HG02798 (cell line): ENCODE measurements at regions not wholly inside any gene's neighbourhood (a gene's known extent, or its start where the extent isn't known, plus 50 kb on each side); places are given as distances from the start of the nearest gene placed in this dataset.

Source experiments
- ATAC-seq: cut with Tn5 transposase; IDR thresholded peaks from one replicate; pipeline ENCODE4 v1.9.1; 2021; ENCODE audit warnings: mild to moderate bottlenecking; ENCODE audit not compliant: unreplicated experiment, poor library complexity

- no peak for ATAC-seq
Measured at GRCh38 chr21:29228306-29228705, 70.4 kb upstream of the BACH1 start.

GRCh38 chr21:29230551-29231261 is 68.0 kb upstream of the BACH1 start:
- no peak for ATAC-seq

DNA sequence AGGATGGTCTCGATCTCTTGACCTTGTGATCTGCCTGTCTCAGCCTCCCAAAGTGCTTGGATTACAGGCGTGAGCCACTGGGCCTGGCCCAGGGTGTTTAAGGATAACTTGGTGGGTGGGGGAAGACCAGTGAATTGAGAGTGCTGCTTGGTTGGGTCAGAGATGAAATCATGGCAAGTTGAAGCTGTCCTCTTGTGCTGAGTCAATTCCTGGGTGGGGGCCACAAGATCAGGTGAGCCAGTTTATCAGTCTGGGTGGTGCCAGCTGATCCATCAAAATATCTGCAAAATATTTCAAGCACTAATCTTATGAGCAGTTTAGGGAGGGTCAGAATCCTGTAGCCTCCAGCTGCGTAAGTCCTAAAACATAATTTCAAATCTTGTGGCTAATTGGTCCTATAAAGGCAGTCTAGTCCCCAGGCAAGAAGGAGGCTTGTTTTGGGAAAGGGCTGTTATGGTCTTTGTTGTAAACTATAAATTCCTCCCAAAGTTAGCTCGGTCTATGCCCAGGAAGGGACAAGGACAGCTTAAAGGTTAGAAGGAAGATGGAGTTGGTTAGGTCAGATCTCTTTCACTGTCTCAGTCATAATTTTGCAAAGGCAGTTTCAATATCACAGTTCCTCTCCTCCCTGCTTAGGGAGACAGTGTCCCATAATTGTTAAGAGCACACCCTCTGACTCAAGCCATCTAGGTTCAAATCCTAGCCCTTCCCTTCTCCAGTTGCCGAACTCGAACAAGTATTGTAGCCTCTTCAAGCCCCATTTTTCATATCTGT is 66.8 kb upstream of the BACH1 start:
- ATAC-seq = no peak

DNA sequence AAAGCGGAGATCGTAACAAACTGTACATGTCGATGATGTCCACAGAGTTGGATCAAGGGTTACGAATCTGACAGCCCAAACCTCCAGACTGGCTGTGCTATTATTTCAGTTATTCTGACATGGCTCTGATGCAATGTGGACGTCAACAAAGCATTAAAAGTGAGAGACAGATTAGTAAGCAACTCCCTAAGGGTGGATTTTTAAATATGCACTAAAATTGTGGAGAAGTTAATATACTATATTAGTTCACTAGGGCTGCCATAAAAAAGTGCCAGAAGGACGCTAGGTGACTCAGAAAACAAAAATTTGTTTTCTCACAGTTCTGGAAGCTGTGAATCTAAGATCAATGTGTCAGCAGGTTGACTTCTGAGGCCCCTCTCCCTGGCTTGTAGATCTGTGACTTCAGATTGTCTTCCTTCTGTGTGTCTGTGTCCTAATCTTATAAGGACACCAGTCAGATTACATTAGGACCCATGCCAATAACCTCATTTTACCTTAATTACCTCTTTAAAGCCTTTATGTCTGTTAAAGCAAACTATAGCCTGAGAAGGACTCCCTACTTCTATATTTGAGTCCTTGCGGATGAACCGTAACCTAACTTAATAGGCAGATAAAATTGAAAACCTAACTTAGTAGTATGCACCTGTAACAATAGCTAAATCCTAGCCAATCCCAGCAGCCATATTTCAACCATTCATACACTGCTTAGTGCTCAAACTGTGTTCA is 66.0 kb upstream of the BACH1 start:
- no peak for ATAC-seq

- peak; percentile 6 for ATAC-seq
Measured at GRCh38 chr21:29233256-29233546, 65.5 kb upstream of the BACH1 start.

- ATAC-seq = peak; percentile 69
Measured at GRCh38 chr21:29233611-29234540, 64.8 kb upstream of the BACH1 start.

GRCh38 chr21:29235714-29236197 is 63.0 kb upstream of the BACH1 start:
- peak; percentile 48 for ATAC-seq

DNA sequence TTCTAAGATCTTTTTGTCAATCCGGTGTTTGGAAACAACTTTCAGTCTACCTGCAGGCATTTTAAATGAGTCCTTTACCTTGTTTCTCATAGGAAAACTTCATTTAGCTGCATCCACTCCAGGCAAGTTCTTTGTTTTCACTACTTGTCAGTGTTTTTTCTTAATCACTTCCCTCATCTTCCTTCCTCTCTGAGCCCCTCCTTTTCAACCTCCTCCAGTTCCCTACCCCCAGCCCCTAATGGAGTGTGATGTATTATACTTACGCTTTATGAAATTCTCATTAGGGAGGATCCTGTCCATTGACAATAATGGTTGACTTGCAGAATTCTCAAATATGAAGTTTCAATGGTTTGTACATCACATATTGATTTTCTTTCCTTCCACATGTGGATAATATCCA is 62.5 kb upstream of the BACH1 start:
- ATAC-seq = no peak

DNA sequence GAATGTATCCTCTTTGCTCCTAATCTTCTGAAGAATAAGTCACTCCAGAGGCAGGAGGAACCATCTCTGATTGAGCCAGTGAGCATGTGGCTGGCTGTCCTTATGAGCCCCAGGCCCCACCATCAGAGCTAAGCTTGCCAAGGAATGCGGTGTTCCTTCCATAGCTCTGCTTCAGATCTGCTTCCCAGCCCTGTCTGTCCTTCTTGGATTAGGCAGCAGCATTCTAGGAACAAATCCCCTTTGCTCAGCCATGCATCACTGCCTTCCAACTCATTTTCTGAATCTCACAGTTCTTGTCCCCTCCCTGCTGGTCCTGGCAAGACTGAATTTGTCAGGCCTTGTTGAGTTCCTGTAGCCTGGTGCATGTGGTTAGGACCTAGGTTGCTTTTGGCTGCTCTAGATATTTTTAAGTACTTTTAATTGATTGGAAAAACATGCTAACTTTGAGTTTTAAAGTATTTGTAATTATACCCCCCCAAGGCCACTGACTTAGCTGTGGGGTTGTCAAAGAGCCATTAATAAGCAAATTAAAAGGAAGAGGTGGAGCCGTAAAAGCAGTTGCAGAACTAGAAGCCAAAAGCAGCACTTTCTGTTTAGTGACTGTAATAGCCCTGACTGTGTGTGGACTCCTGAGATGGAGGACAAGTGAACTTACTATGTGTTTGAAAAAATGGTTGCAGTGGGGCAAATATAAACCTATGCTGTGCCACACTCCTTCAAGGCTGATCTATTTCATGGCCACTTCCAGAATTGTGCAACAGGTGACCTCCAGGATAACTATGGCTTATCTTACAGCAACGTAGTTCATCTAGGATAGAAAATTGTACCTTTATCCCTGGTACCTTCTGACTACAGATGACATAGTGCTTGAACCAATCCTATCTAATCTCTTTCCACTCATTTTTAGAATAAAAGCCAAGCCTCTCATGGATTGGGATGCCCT is 61.3 kb upstream of the BACH1 start:
- peak; percentile 30 for ATAC-seq

DNA sequence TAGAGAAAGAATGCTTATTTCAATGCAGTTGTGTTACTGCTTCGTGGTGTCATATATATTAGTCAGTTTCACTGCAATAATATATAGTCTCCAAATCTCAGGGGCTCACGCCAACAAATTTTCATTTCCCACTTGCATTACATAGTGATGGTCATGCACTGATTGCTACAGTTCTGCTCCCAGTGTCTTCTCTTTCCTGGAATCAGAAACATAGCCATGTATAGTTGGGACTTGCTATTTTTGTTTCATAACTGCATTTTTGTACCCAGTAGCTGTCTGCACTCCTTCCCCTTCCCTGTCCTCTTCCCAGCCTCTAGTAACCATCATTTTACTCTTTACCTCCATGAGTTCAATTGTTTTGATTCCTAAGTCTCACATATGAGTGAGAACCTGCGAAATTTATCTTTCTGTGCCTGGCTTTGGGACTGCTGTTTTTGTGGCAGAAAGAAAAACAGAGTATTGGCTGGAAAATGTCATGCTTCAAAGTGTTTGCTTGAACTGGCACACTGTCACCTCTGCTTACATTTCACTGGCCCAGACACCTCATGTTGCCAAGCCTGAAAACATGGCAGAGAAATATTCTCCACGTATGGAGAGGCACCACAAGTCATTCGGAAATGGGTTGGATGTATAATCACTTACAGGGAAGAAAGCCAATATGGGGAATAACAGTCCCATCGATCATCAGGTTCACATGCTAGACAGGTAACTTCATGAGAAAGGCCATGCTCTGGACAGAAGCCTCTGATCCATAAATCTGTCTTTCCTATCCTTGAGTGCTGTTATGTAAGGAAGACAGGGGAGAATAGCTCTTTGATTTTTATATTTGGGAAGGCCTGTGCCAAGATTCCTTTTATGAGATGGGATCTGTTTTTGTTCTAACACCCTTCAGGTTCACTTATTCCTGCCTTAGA is 60.4 kb upstream of the BACH1 start:
- no peak for ATAC-seq

GRCh38 chr21:29238967-29239290 is 59.8 kb upstream of the BACH1 start:
- no peak for ATAC-seq

DNA sequence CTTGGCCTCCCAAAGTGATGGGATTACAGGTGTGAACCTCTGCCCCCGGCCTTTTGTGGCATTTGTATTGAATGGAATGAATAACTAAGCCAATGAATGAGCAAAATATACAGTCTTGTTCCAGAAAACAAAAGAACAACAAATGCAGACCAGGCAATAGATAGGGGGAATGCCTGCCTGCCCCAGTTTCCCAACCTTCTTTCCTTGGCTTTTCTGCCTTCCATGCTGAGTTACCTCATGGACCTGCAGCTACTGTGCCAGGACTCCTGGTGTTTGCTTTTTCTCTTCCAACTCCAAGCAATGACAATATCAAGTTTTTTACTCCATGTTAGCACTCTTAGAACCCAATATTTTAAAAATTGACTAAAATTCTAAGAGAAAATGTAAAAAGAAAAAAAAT is 58.6 kb upstream of the BACH1 start:
- ATAC-seq = no peak

DNA sequence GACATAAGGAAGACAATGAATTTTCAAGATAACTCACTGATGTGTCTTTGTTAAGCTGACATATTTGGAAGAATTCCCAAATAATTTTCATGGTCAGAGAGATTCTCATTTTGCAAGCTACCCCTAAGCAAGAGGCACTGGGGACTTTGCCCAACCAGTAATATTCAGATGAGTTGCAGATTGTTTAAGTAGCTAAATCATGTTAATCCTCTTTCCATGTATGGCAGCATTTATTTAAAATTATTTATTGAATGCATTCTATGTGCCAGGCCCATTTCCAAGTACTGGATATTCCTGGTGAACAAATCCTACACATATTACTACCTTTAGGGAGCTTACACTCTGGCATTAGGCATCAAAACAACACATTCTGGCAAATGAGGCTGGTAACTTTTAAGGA is 56.5 kb upstream of the BACH1 start:
- no peak for ATAC-seq

DNA sequence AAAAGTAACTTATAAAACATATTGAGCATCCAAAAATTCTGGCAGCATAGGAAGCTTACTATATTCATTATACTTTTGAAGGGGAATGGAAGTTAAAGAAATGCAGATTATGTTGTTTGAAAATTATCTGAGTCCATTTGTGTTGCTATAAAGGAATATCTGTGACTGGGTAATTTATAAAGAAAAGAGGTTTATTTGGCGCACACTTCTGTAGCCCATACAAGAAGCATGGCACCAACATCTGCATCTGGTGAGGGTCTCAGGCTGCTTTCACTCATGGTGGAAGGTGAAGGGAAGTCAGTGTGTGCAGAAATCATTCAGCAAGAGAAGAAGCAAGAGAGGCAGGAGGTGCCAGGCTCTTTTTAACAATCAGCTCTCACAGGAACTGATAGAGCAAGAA is 55.5 kb upstream of the BACH1 start:
- ATAC-seq = no peak

DNA sequence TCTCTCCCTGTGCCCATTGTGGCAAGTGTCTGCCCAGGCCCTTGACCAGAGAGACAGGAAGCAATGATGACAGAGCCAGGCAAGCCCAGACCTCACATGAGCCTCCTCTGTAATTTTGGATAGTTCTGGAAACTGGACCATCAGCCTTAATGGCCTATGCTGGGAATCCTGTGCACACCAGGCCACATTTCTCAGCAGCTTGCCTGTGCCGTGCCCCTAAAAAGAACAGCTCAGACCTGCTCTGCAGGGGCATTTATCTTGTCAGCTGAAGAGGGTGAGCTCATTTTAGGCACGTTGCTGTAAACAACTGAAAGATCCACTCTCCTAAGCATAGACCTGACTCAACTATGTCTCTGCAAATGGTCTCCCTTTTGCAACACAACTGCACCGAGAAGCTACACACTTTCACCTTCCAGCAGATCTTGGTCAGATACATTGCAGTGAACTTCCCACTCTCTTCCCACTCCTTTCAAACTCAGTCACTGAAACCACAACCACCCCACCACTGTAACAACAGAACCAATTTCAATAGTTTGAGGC is 53.5 kb upstream of the BACH1 start:
- ATAC-seq = peak; percentile 92

- no peak for ATAC-seq
Measured at GRCh38 chr21:29245863-29246262, 52.9 kb upstream of the BACH1 start.

DNA sequence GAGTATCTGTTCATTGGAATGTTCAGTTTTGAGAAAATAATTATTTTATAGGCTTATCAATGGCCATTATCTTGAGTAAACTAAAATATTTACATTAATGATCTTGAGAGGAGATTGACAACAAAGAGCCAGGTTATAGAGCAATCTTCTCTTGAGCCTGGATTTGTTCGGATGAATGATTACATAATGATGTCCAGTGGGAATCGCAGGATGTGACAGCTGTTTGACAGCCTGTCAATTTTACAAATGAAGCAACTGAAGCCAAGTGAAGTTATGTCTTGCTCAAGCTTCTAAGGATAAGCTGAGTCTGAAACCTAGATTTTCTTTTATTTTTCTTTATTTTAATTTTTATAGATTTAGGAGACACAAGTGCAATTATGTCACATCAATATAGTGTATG is 52.1 kb upstream of the BACH1 start:
- no peak for ATAC-seq

- no peak for ATAC-seq
Measured at GRCh38 chr21:29248124-29248523, 50.6 kb upstream of the BACH1 start.
